Mammary epithelial cell (primary cell): ENCODE measurements at regions not wholly inside any gene's neighbourhood (a gene's known extent, or its start where the extent isn't known, plus 50 kb on each side); places are given as distances from the start of the nearest gene placed in this dataset.
"Not testable (repeated sequence)": the region's sequence is repeated elsewhere in the genome, so short reads cannot be mapped to it uniquely, and the experiment has no call there.

Experiments used
- EZH2 ChIP-seq: IDR thresholded peaks from 2 replicates; pipeline ENCODE4 v1.6.1; 2012; ENCODE audit warnings: low read length, inconsistent platforms, borderline replicate concordance
- TF ChIP-seq, protein P1 (sequence below), 2 donors: IDR thresholded peaks in 1 of 2; conservative IDR thresholded peaks in 1 of 2; 2 replicates each; pipeline ENCODE4 v1.5.1; 2011 to 2012; ENCODE audit warnings: inconsistent platforms in 2 of 2, low read length in 2 of 2, mild to moderate bottlenecking in 2 of 2, control low read depth in 1 of 2, low read depth in 1 of 2; ENCODE audit not compliant: insufficient read depth in 1 of 2; ENCODE audit errors: extremely low read depth in 1 of 2

DNA sequence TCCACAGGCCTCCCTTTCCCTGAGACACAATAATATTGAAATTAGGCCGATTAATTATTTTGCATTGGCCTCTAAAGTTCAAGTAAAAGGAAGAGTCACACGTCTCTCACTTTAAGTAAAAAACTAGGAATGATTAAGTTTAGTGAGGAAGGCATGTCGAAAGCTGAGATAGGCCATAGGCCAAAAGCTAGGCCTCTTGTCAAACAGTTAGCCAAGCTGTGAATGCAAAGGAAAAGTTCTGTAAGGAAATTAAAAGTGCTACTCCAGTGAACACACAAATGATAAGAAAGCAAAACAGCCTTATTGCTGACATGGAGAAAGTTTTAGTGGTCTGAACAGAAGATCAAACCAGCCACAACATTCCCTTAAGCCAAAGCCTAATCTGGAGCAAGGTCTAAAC is 91.4 kb upstream of the ZC3H11B start:
- TF ChIP-seq, protein P1, sequence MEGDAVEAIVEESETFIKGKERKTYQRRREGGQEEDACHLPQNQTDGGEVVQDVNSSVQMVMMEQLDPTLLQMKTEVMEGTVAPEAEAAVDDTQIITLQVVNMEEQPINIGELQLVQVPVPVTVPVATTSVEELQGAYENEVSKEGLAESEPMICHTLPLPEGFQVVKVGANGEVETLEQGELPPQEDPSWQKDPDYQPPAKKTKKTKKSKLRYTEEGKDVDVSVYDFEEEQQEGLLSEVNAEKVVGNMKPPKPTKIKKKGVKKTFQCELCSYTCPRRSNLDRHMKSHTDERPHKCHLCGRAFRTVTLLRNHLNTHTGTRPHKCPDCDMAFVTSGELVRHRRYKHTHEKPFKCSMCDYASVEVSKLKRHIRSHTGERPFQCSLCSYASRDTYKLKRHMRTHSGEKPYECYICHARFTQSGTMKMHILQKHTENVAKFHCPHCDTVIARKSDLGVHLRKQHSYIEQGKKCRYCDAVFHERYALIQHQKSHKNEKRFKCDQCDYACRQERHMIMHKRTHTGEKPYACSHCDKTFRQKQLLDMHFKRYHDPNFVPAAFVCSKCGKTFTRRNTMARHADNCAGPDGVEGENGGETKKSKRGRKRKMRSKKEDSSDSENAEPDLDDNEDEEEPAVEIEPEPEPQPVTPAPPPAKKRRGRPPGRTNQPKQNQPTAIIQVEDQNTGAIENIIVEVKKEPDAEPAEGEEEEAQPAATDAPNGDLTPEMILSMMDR (conservative IDR thresholded peaks at IDR 0.05 in 1 of 2, IDR thresholded peaks at IDR 0.05 in 1 of 2; ENCODE audit: extremely low read depth in 1 of 2, insufficient read depth in 1 of 2, low read depth in 1 of 2, low read length in 2 of 2) = not testable (repeated sequence)
- not testable (repeated sequence) for TF ChIP-seq EZH2
